ENCODE measurements at regions not wholly inside any gene's neighbourhood (a gene's known extent, or its start where the extent isn't known, plus 50 kb on each side); places are given as distances from the start of the nearest gene placed in this dataset.

DNA sequence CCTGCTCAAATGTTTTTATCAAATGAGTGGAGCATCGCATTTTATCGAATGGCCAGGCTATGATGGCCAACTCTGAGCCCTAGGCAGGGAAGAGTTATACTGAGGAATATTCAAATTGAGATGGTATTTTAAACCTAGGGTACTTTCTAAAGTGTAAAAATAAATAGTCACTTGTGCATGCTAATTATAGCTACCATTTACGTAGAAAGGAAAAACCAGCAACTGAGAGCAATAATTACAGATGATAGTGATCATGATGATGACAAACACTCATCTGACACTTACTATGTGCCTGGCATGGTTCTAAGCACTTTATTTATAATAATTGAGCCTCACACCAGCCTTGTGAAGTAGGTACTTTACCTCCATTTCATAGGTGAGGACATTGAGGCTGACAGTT lies 455.7 kb downstream of the CD83 start (continued):
- TF ChIP-seq ELF4 (CRISPR knock-in tag; IDR thresholded peaks at IDR 0.05; ENCODE audit: low read depth) (no peak), ZNF317 (CRISPR knock-in tag; IDR thresholded peaks at IDR 0.05; ENCODE audit: borderline replicate concordance, low read depth) (no peak), SOX15 (CRISPR knock-in tag; IDR thresholded peaks at IDR 0.05) (no peak), FOXP1 (CRISPR knock-in tag; IDR thresholded peaks at IDR 0.05; ENCODE audit: borderline replicate concordance) (no peak), ZNF219 (CRISPR knock-in tag; IDR thresholded peaks at IDR 0.05; ENCODE audit: borderline replicate concordance) (no peak), MYBL2 (CRISPR knock-in tag; IDR thresholded peaks at IDR 0.05) (no peak), HMGA2 (CRISPR knock-in tag; IDR thresholded peaks at IDR 0.05) (no peak), ATF1 (CRISPR knock-in tag; IDR thresholded peaks at IDR 0.05) (no peak), NFE2L1 (CRISPR knock-in tag; IDR thresholded peaks at IDR 0.05) (no peak)
- TF ChIP-seq, protein P1, sequence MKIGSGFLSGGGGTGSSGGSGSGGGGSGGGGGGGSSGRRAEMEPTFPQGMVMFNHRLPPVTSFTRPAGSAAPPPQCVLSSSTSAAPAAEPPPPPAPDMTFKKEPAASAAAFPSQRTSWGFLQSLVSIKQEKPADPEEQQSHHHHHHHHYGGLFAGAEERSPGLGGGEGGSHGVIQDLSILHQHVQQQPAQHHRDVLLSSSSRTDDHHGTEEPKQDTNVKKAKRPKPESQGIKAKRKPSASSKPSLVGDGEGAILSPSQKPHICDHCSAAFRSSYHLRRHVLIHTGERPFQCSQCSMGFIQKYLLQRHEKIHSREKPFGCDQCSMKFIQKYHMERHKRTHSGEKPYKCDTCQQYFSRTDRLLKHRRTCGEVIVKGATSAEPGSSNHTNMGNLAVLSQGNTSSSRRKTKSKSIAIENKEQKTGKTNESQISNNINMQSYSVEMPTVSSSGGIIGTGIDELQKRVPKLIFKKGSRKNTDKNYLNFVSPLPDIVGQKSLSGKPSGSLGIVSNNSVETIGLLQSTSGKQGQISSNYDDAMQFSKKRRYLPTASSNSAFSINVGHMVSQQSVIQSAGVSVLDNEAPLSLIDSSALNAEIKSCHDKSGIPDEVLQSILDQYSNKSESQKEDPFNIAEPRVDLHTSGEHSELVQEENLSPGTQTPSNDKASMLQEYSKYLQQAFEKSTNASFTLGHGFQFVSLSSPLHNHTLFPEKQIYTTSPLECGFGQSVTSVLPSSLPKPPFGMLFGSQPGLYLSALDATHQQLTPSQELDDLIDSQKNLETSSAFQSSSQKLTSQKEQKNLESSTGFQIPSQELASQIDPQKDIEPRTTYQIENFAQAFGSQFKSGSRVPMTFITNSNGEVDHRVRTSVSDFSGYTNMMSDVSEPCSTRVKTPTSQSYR (CRISPR knock-in tag; IDR thresholded peaks at IDR 0.05): no peak
- TF ChIP-seq, protein P2, sequence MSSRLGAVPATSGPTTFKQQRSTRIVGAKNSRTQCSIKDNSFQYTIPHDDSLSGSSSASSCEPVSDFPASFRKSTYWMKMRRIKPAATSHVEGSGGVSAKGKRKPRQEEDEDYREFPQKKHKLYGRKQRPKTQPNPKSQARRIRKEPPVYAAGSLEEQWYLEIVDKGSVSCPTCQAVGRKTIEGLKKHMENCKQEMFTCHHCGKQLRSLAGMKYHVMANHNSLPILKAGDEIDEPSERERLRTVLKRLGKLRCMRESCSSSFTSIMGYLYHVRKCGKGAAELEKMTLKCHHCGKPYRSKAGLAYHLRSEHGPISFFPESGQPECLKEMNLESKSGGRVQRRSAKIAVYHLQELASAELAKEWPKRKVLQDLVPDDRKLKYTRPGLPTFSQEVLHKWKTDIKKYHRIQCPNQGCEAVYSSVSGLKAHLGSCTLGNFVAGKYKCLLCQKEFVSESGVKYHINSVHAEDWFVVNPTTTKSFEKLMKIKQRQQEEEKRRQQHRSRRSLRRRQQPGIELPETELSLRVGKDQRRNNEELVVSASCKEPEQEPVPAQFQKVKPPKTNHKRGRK (CRISPR knock-in tag; IDR thresholded peaks at IDR 0.05; ENCODE audit: borderline replicate concordance): no peak

DNA sequence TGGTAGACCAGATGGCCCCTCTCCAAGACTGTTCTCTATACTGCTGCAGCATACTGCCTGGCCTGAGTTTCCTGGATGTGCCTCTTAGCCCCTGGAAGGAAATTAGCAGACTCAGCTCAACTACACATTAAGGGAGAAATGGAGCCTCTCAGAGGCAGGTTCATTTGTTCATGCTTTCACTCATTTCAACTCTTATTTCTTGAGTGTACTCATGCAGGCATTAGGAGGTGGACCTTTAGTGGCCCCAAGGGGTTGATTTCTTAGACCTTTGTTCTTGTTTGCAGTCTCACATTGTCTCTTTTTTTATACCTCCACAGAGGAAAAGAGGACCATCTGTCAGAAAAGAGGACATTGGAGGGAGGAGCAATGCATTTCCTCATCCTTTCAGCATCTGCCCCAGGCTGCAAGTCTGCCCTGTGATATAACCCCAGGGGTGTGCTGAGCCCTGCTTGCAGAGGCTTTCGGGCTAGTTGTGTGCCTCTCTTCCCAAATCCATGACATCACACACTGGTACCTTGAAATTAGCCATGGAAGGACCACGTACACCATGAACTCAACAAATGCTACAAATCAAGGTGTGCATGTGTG lies 456.2 kb downstream of the CD83 start:
- peaks cover 8% of the 10 kb centered on the region; the same call in 1 of the 2 replicates for H3K4me1 Mint-ChIP-seq
- no peak overlapping the region for H3K4me3 Mint-ChIP-seq
- H3K27me3 Mint-ChIP-seq (ENCODE audit: low read depth): no peaks in the 10 kb centered on the region
- no peak for DNase-seq (ENCODE audit: low spot score)
- H3K36me3 Mint-ChIP-seq: peaks cover 6% of the 10 kb centered on the region; the same call in 1 of the 2 replicates
- ChIA-PET POLR2A (no interaction called here), CTCF (no interaction called here)
- ATAC-seq: no peak
- peaks cover 25% of the 10 kb centered on the region for H3K9me3 Mint-ChIP-seq
- no peak for TF ChIP-seq MXD4 (CRISPR knock-in tag; IDR thresholded peaks at IDR 0.05; ENCODE audit: borderline replicate concordance)
- H3K27ac Mint-ChIP-seq: no peak overlapping the region

DNA sequence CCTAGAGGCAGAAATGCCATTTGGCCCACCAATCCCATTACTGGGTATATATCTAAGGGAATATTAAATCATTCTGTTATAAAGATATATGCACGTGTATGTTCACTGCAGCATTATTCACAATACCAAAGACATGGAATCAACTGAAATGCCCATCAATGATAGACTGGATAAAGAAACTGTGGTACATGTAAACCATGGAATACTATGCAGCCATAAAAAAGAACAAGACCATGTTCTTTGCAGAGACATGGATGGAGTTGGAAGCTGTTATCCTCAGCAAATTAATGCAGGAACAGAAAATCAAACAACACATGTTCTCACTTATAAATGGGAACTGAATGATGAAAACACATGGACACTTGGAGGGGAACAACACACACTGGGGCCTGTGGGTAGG lies 458.4 kb downstream of the CD83 start:
- ATAC-seq (no peak), DNase-seq (ENCODE audit: low spot score) (no peak)
- ChIA-PET POLR2A (no interaction called here), CTCF (no interaction called here)
- Mint-ChIP-seq H3K4me1 (0 out of 2 replicates have a peak, but pooled peaks cover 3% of the 10 kb centered on the region), H3K36me3 (peaks cover 3% of the 10 kb centered on the region; the same call in 1 of the 2 replicates), H3K9me3 (peaks cover 24% of the 10 kb centered on the region), H3K27me3 (ENCODE audit: low read depth) (no peaks in the 10 kb centered on the region), H3K27ac (no peak overlapping the region), H3K4me3 (no peak overlapping the region)
- no peak for TF ChIP-seq NR1H2 (CRISPR knock-in tag; IDR thresholded peaks at IDR 0.05)
- no peak for TF ChIP-seq ZNF232 (CRISPR knock-in tag; IDR thresholded peaks at IDR 0.05)
- no peak for TF ChIP-seq ELF4 (CRISPR knock-in tag; IDR thresholded peaks at IDR 0.05; ENCODE audit: low read depth)
- TF ChIP-seq, protein P3, sequence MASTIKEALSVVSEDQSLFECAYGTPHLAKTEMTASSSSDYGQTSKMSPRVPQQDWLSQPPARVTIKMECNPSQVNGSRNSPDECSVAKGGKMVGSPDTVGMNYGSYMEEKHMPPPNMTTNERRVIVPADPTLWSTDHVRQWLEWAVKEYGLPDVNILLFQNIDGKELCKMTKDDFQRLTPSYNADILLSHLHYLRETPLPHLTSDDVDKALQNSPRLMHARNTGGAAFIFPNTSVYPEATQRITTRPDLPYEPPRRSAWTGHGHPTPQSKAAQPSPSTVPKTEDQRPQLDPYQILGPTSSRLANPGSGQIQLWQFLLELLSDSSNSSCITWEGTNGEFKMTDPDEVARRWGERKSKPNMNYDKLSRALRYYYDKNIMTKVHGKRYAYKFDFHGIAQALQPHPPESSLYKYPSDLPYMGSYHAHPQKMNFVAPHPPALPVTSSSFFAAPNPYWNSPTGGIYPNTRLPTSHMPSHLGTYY (CRISPR knock-in tag; IDR thresholded peaks at IDR 0.05): no peak
- TF ChIP-seq, protein P4, sequence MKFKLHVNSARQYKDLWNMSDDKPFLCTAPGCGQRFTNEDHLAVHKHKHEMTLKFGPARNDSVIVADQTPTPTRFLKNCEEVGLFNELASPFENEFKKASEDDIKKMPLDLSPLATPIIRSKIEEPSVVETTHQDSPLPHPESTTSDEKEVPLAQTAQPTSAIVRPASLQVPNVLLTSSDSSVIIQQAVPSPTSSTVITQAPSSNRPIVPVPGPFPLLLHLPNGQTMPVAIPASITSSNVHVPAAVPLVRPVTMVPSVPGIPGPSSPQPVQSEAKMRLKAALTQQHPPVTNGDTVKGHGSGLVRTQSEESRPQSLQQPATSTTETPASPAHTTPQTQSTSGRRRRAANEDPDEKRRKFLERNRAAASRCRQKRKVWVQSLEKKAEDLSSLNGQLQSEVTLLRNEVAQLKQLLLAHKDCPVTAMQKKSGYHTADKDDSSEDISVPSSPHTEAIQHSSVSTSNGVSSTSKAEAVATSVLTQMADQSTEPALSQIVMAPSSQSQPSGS (CRISPR knock-in tag; IDR thresholded peaks at IDR 0.05; ENCODE audit: borderline replicate concordance, low read depth): no peak
- TF ChIP-seq, protein P5, sequence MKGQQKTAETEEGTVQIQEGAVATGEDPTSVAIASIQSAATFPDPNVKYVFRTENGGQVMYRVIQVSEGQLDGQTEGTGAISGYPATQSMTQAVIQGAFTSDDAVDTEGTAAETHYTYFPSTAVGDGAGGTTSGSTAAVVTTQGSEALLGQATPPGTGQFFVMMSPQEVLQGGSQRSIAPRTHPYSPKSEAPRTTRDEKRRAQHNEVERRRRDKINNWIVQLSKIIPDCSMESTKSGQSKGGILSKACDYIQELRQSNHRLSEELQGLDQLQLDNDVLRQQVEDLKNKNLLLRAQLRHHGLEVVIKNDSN (CRISPR knock-in tag; IDR thresholded peaks at IDR 0.05): no peak
- TF ChIP-seq, protein P6, sequence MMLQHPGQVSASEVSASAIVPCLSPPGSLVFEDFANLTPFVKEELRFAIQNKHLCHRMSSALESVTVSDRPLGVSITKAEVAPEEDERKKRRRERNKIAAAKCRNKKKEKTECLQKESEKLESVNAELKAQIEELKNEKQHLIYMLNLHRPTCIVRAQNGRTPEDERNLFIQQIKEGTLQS (CRISPR knock-in tag; conservative IDR thresholded peaks at IDR 0.05): no peak
- TF ChIP-seq PRRX2 (CRISPR knock-in tag; IDR thresholded peaks at IDR 0.05): no peak
- no peak for TF ChIP-seq MYBL2 (CRISPR knock-in tag; IDR thresholded peaks at IDR 0.05)
- no peak for TF ChIP-seq ESRRA (CRISPR knock-in tag; IDR thresholded peaks at IDR 0.05; ENCODE audit: borderline replicate concordance)
- no peak for TF ChIP-seq ATF1 (CRISPR knock-in tag; IDR thresholded peaks at IDR 0.05)
- TF ChIP-seq ZNF121 (CRISPR knock-in tag; IDR thresholded peaks at IDR 0.05): no peak
- TF ChIP-seq, protein P1 (CRISPR knock-in tag; IDR thresholded peaks at IDR 0.05): no peak
